WTC11 (cell line): ENCODE measurements at regions not wholly inside any gene's neighbourhood (a gene's known extent, or its start where the extent isn't known, plus 50 kb on each side); places are given as distances from the start of the nearest gene placed in this dataset.

Experiments
- IRF2 ChIP-seq: sonication (generic); formaldehyde crosslinking; IDR thresholded peaks from 2 replicates; pipeline ENCODE4 v1.8.0; 2022; ENCODE audit warnings: low read depth, missing genetic modification reagents, borderline replicate concordance
- JUN ChIP-seq: sonication (generic); formaldehyde crosslinking; IDR thresholded peaks from 2 replicates; pipeline ENCODE4 v1.8.0; 2023; ENCODE audit warnings: mild to moderate bottlenecking, missing genetic modification reagents
- TF ChIP-seq, protein P1 (sequence below): fragments of 250-450 bp; sonication (Bioruptor Pico); IDR thresholded peaks from 2 replicates; pipeline ENCODE4 v2.1.2; 2022; ENCODE audit warnings: mild to moderate bottlenecking, moderate library complexity
- TF ChIP-seq, protein P2 (sequence below): sonication (generic); formaldehyde crosslinking; IDR thresholded peaks from 2 replicates; pipeline ENCODE4 v1.8.1; 2023; ENCODE audit warnings: mild to moderate bottlenecking, missing genetic modification reagents, moderate library complexity
- TF ChIP-seq, protein P3 (sequence below): fragments of 200-600 bp; IDR thresholded peaks from 2 replicates; pipeline ENCODE4 v1.8.0; 2022; ENCODE audit warnings: antibody characterized with exemption
- TF ChIP-seq, protein P4 (sequence below): sonication (generic); formaldehyde crosslinking; IDR thresholded peaks from 2 replicates; pipeline ENCODE4 v1.8.0; 2022; ENCODE audit warnings: mild to moderate bottlenecking, missing genetic modification reagents

DNA sequence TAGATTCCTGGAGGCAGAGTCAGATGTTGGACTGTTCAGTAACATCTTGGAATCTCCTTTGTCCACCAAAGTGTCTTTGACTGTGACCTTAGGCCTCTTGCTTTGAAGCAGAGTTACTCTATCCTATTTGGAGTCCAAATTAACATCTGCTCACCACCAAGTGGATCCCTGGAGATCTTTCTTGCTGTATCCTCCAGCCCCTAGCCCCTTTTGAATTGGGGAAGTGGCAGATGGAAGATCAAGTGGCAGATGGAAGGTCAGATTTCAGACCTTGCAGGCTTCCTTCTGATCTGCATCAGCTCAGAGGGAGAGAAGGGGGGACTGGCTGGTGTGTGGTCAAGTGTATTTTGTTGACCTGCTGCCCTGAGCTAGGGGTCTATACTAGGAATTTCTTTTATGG lies 125.0 kb upstream of the ROPN1 start:
- TF ChIP-seq, protein P1, sequence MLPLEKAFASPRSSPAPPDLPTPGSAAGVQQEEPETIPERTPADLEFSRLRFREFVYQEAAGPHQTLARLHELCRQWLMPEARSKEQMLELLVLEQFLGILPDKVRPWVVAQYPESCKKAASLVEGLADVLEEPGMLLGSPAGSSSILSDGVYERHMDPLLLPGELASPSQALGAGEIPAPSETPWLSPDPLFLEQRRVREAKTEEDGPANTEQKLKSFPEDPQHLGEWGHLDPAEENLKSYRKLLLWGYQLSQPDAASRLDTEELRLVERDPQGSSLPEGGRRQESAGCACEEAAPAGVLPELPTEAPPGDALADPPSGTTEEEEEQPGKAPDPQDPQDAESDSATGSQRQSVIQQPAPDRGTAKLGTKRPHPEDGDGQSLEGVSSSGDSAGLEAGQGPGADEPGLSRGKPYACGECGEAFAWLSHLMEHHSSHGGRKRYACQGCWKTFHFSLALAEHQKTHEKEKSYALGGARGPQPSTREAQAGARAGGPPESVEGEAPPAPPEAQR (CRISPR knock-in tag) = no peak
- TF ChIP-seq JUN = no peak
- TF ChIP-seq IRF2 (CRISPR knock-in tag) = no peak
- TF ChIP-seq, protein P2, sequence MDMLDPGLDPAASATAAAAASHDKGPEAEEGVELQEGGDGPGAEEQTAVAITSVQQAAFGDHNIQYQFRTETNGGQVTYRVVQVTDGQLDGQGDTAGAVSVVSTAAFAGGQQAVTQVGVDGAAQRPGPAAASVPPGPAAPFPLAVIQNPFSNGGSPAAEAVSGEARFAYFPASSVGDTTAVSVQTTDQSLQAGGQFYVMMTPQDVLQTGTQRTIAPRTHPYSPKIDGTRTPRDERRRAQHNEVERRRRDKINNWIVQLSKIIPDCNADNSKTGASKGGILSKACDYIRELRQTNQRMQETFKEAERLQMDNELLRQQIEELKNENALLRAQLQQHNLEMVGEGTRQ (CRISPR knock-in tag) = no peak
- TF ChIP-seq, protein P3, sequence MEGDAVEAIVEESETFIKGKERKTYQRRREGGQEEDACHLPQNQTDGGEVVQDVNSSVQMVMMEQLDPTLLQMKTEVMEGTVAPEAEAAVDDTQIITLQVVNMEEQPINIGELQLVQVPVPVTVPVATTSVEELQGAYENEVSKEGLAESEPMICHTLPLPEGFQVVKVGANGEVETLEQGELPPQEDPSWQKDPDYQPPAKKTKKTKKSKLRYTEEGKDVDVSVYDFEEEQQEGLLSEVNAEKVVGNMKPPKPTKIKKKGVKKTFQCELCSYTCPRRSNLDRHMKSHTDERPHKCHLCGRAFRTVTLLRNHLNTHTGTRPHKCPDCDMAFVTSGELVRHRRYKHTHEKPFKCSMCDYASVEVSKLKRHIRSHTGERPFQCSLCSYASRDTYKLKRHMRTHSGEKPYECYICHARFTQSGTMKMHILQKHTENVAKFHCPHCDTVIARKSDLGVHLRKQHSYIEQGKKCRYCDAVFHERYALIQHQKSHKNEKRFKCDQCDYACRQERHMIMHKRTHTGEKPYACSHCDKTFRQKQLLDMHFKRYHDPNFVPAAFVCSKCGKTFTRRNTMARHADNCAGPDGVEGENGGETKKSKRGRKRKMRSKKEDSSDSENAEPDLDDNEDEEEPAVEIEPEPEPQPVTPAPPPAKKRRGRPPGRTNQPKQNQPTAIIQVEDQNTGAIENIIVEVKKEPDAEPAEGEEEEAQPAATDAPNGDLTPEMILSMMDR = no peak
- TF ChIP-seq, protein P4, sequence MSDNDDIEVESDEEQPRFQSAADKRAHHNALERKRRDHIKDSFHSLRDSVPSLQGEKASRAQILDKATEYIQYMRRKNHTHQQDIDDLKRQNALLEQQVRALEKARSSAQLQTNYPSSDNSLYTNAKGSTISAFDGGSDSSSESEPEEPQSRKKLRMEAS (CRISPR knock-in tag) = no peak
